ENCODE measurements at regions not wholly inside any gene's neighbourhood (a gene's known extent, or its start where the extent isn't known, plus 50 kb on each side); places are given as distances from the start of the nearest gene placed in this dataset.

DNA sequence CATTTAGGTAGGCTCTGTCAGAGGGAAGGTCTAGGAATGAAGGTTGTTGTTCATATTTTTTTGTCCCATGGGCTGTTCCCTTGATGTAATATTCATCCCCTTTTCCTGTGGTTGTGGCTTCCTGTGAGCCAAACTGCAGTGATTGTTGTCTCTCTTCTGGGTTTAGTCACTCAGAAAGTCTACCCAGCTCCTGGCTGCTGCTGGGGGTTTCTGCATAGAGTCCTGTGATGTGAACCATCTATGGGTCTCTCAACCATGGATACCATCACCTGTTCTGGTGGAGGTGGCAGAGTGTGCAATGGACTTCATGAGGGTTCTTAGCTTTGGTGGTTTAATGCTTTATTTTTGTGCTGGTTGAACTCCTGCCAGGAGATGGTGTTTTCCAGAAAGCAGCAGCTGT is 122.8 kb downstream of the ZC4H2 start:
- Histone ChIP-seq H3K4me2 (no peak overlapping the region), H3K79me2 (ENCODE audit: low read depth) (no peaks in the 10 kb centered on the region), H3K27me3 (no peaks in the 10 kb centered on the region), H3F3A (ENCODE audit: low read depth) (no peaks in the 10 kb centered on the region), H3K36me3 (no peaks in the 10 kb centered on the region), H3K9me3 (ENCODE audit: low read depth) (no peaks in the 10 kb centered on the region), H3K4me3 (no peak overlapping the region), H3K4me1 (no peaks in the 10 kb centered on the region), H3K9ac (no peak overlapping the region), H2AFZ (replicated peaks) (no peak overlapping the region), H3K27ac (no peak overlapping the region), H4K20me1 (ENCODE audit: low read depth) (no peaks in the 10 kb centered on the region)
- H3K27ac Mint-ChIP-seq, result no peak overlapping the region
- no peak overlapping the region for H3K4me3 Mint-ChIP-seq
- peaks cover 12% of the 10 kb centered on the region for H3K4me1 Mint-ChIP-seq
- TF ChIP-seq CTCF (IDR thresholded peaks at IDR 0.05) (no peak), EZH2 (IDR thresholded peaks at IDR 0.05) (no peak), EZH2phosphoT487 (IDR thresholded peaks at IDR 0.05) (no peak)
- no peak for DNase-seq (ENCODE audit: low spot score)
- H3K27me3 Mint-ChIP-seq (ENCODE audit: insufficient read depth, low read depth), result peaks cover 7% of the 10 kb centered on the region
- H3K9me3 Mint-ChIP-seq, result peaks cover 11% of the 10 kb centered on the region
- no peaks in the 10 kb centered on the region for H3K36me3 Mint-ChIP-seq

GRCh38 chrX:64850371-64851082 is 125.7 kb downstream of the ZC4H2 start:
- Histone ChIP-seq H3K9ac (no peak overlapping the region), H3K79me2 (ENCODE audit: low read depth) (no peaks in the 10 kb centered on the region), H3K27me3 (no peaks in the 10 kb centered on the region), H3K27ac (no peak overlapping the region), H3K36me3 (no peaks in the 10 kb centered on the region), H2AFZ (replicated peaks) (no peak overlapping the region), H3F3A (ENCODE audit: low read depth) (no peaks in the 10 kb centered on the region), H3K4me3 (no peak overlapping the region), H3K4me1 (no peaks in the 10 kb centered on the region), H3K4me2 (no peak overlapping the region), H3K9me3 (ENCODE audit: low read depth) (no peaks in the 10 kb centered on the region), H4K20me1 (ENCODE audit: low read depth) (no peaks in the 10 kb centered on the region)
- no peak overlapping the region for H3K4me3 Mint-ChIP-seq
- H3K36me3 Mint-ChIP-seq, result no peaks in the 10 kb centered on the region
- no peaks in the 10 kb centered on the region for H3K27me3 Mint-ChIP-seq (ENCODE audit: insufficient read depth, low read depth)
- H3K4me1 Mint-ChIP-seq, result peaks cover 11% of the 10 kb centered on the region
- no peak for TF ChIP-seq CTCF (IDR thresholded peaks at IDR 0.05)
- no peak for TF ChIP-seq EZH2phosphoT487 (IDR thresholded peaks at IDR 0.05)
- TF ChIP-seq EZH2 (IDR thresholded peaks at IDR 0.05), result no peak
- DNase-seq (ENCODE audit: low spot score), result no peak
- H3K27ac Mint-ChIP-seq, result no peak overlapping the region
- H3K9me3 Mint-ChIP-seq, result peaks cover 9% of the 10 kb centered on the region

DNA sequence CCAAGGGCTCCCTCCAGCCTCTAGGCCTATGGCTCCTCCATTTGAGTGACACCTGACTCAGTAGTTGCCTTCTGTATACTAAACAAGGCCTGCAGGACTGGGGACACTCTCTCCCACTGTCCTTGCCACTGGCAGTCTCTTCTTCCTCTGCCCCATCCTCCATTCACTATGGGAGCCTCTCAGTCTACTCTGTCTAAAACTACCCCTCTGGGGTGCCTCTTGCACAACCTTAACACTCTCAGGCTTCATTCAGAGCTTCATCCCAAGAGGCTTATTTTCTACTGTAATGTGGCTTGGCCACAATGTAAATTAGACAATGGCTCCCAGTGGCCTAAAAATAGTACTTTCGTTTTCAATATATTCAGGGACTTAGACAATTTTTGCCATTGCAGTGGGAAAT is 133.0 kb downstream of the ZC4H2 start:
- no peak overlapping the region for H3K4me3 Mint-ChIP-seq

More for the DNA sequence above, 133.0 kb downstream of the ZC4H2 start:
- no peak for TF ChIP-seq EZH2phosphoT487 (IDR thresholded peaks at IDR 0.05)
- TF ChIP-seq CTCF (IDR thresholded peaks at IDR 0.05), result no peak
- TF ChIP-seq EZH2 (IDR thresholded peaks at IDR 0.05), result no peak
- Mint-ChIP-seq H3K36me3 (no peaks in the 10 kb centered on the region), H3K27me3 (ENCODE audit: insufficient read depth, low read depth) (no peaks in the 10 kb centered on the region), H3K27ac (no peak overlapping the region), H3K4me1 (no peaks in the 10 kb centered on the region), H3K9me3 (peaks cover 2% of the 10 kb centered on the region)
- Histone ChIP-seq H3F3A (ENCODE audit: low read depth) (no peaks in the 10 kb centered on the region), H3K36me3 (no peaks in the 10 kb centered on the region), H2AFZ (replicated peaks) (no peak overlapping the region), H3K79me2 (ENCODE audit: low read depth) (no peaks in the 10 kb centered on the region), H3K9me3 (ENCODE audit: low read depth) (peaks cover 9% of the 10 kb centered on the region), H3K4me2 (no peak overlapping the region), H4K20me1 (ENCODE audit: low read depth) (no peaks in the 10 kb centered on the region), H3K4me1 (no peaks in the 10 kb centered on the region), H3K4me3 (no peak overlapping the region), H3K9ac (no peak overlapping the region), H3K27me3 (no peaks in the 10 kb centered on the region), H3K27ac (no peak overlapping the region)
- no peak for DNase-seq (ENCODE audit: low spot score)
